ENCODE measurements at regions not wholly inside any gene's neighbourhood (a gene's known extent, or its start where the extent isn't known, plus 50 kb on each side); places are given as distances from the start of the nearest gene placed in this dataset.

GRCh38 chr4:164116286-164116685 is 621.8 kb downstream of the TMA16 start:
- H3K9me3 ChIP-seq (ENCODE audit: control insufficient read depth, low read length), result no peaks in the 10 kb centered on the region
- DNase-seq, result no peak
- H3K36me3 Mint-ChIP-seq (ENCODE audit: low read depth), result no peaks in the 10 kb centered on the region
- TF ChIP-seq CTCF (conservative IDR thresholded peaks at IDR 0.05), result no peak
- H3K27ac ChIP-seq (ENCODE audit: low read depth, low read length), result no peak overlapping the region
- H3K4me1 ChIP-seq (ENCODE audit: control insufficient read depth, insufficient read depth, low read length), result no peaks in the 10 kb centered on the region
- H3K27me3 ChIP-seq (ENCODE audit: control insufficient read depth, insufficient read depth, low read length, poor library complexity, severe bottlenecking), result no peaks in the 10 kb centered on the region
- H3K4me3 ChIP-seq (ENCODE audit: low read length), result no peak overlapping the region
- no peaks in the 10 kb centered on the region for H3K4me1 Mint-ChIP-seq
- H3K36me3 ChIP-seq (ENCODE audit: control insufficient read depth, insufficient read depth, low read length), result no peaks in the 10 kb centered on the region
- H3K4me3 Mint-ChIP-seq, result no peak overlapping the region
- H3K9me3 Mint-ChIP-seq, result no peaks in the 10 kb centered on the region
- H3K27ac Mint-ChIP-seq, result no peak overlapping the region
- no peaks in the 10 kb centered on the region for H3K27me3 Mint-ChIP-seq (ENCODE audit: insufficient read depth)
- H3K9ac ChIP-seq (ENCODE audit: extremely low read depth, low read length, poor library complexity, severe bottlenecking), result no peak overlapping the region
- WGBS, 2 experiments (ENCODE audit: insufficient coverage in 1 of 2, insufficient read length in 1 of 2), result 63% methylated on average over 1 of the region's 1 CpG; no CpG with 5 or more reads in 1 of the 2 experiments

GRCh38 chr4:164134388-164134787 is 619.5 kb upstream of the SMIM31 start:
- TF ChIP-seq CTCF (conservative IDR thresholded peaks at IDR 0.05), result no peak
- no peak overlapping the region for H3K4me3 Mint-ChIP-seq
- peaks cover 2% of the 10 kb centered on the region for H3K4me1 Mint-ChIP-seq
- H3K36me3 Mint-ChIP-seq (ENCODE audit: low read depth), result no peaks in the 10 kb centered on the region
- Histone ChIP-seq H3K4me3 (ENCODE audit: low read length) (no peak overlapping the region), H3K9ac (ENCODE audit: extremely low read depth, low read length, poor library complexity, severe bottlenecking) (no peak overlapping the region), H3K4me1 (ENCODE audit: control insufficient read depth, insufficient read depth, low read length) (no peaks in the 10 kb centered on the region), H3K27me3 (ENCODE audit: control insufficient read depth, insufficient read depth, low read length, poor library complexity, severe bottlenecking) (no peaks in the 10 kb centered on the region), H3K36me3 (ENCODE audit: control insufficient read depth, insufficient read depth, low read length) (no peaks in the 10 kb centered on the region), H3K27ac (ENCODE audit: low read depth, low read length) (no peak overlapping the region), H3K9me3 (ENCODE audit: control insufficient read depth, low read length) (no peaks in the 10 kb centered on the region)
- H3K27ac Mint-ChIP-seq, result no peak overlapping the region
- H3K9me3 Mint-ChIP-seq, result peaks cover 2% of the 10 kb centered on the region
- no peak for DNase-seq
- H3K27me3 Mint-ChIP-seq (ENCODE audit: insufficient read depth), result no peaks in the 10 kb centered on the region
- WGBS, 2 experiments (ENCODE audit: insufficient coverage in 1 of 2, insufficient read length in 1 of 2), result 96% methylated on average over 2 of the region's 2 CpGs; no CpG with 5 or more reads in 1 of the 2 experiments

GRCh38 chr4:164136180-164136616 is 617.7 kb upstream of the SMIM31 start:
- Mint-ChIP-seq H3K36me3 (ENCODE audit: low read depth) (no peaks in the 10 kb centered on the region), H3K9me3 (peaks cover 15% of the 10 kb centered on the region), H3K27me3 (ENCODE audit: insufficient read depth) (no peaks in the 10 kb centered on the region), H3K4me1 (peaks cover 2% of the 10 kb centered on the region), H3K27ac (no peak overlapping the region), H3K4me3 (no peak overlapping the region)
- DNase-seq, result peak; percentile 54
- Histone ChIP-seq H3K27ac (ENCODE audit: low read depth, low read length) (no peak overlapping the region), H3K4me3 (ENCODE audit: low read length) (no peak overlapping the region), H3K9me3 (ENCODE audit: control insufficient read depth, low read length) (peaks cover 11% of the 10 kb centered on the region), H3K4me1 (ENCODE audit: control insufficient read depth, insufficient read depth, low read length) (no peaks in the 10 kb centered on the region), H3K9ac (ENCODE audit: extremely low read depth, low read length, poor library complexity, severe bottlenecking) (no peak overlapping the region), H3K27me3 (ENCODE audit: control insufficient read depth, insufficient read depth, low read length, poor library complexity, severe bottlenecking) (no peaks in the 10 kb centered on the region), H3K36me3 (ENCODE audit: control insufficient read depth, insufficient read depth, low read length) (no peaks in the 10 kb centered on the region)
- TF ChIP-seq CTCF (conservative IDR thresholded peaks at IDR 0.05), result no peak
- WGBS, 2 experiments (ENCODE audit: insufficient coverage in 1 of 2, insufficient read length in 1 of 2), result 84 to 86% methylated on average over 1 to 2 of the region's 2 CpGs
